ENCODE measurements at regions not wholly inside any gene's neighbourhood (a gene's known extent, or its start where the extent isn't known, plus 50 kb on each side); places are given as distances from the start of the nearest gene placed in this dataset.

DNA sequence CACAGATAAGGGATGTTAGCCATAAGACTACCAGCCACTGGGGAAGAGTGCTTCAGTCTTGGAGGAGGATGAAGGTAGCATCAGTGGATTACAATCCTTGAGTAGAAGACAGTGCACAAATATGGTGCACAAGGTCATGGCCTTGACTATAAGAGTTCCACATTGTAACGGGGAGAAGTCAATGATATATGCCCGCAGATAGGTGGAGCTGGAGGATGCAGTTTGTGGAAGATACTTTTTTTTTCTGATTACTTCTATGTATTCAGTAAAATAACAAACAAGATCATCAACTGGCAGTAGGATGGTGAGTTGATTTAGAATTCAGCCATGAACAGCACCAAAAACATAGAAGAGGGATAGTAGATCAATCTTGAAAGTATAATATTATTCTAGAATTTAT is 926.8 kb upstream of the MIR17HG start:
- intact Hi-C loops (cut with DNase I): no loop called here
- no peak for DNase-seq (ENCODE audit: low spot score)

DNA sequence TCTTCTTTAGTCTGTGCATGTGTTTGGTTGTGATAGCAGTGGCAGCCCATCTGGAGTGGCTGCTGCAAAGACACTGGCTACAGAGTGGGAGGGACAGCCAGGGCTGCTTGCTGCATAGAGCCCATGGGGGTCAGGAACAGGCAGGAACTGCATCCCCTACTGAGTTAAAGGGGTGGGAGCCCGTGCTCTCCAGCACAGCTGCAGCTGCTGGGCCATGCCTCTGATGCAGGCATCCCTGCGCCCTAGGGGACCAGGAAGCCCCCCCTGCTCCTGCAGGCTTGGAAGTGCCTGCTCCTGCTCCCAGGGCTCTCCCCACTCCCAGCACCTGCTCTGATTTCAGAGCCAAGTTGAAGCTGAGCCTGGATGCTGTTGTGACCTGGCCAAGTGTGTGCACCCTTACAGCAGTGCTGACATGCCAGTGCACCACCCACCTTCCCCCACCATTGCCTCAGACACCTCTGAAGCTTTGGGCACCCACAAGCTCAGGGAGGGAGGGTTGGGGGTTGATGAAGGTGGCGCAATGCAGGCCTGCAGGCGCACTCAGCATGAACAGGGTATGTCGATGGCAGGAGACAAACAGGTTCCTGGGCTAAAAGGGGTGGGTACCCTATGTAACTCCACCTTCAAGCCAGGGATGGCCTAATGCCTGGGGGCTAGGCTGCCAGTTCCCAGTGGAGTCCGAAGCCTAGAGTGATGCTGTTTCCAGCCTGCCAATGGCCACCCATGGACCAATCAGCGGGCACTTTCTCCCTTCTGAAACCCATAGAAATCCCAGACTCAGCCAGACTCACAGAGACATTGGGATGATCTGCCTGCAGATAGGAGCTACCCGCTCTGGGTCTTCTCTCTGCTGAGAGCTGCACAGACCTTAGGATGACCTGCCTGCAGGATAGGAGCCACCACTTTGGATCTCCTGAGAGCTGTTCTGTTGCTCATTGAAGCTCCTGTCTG is 919.9 kb upstream of the MIR17HG start:
- DNase-seq (ENCODE audit: low spot score): no peak
- intact Hi-C loops (cut with DNase I): no loop called here

DNA sequence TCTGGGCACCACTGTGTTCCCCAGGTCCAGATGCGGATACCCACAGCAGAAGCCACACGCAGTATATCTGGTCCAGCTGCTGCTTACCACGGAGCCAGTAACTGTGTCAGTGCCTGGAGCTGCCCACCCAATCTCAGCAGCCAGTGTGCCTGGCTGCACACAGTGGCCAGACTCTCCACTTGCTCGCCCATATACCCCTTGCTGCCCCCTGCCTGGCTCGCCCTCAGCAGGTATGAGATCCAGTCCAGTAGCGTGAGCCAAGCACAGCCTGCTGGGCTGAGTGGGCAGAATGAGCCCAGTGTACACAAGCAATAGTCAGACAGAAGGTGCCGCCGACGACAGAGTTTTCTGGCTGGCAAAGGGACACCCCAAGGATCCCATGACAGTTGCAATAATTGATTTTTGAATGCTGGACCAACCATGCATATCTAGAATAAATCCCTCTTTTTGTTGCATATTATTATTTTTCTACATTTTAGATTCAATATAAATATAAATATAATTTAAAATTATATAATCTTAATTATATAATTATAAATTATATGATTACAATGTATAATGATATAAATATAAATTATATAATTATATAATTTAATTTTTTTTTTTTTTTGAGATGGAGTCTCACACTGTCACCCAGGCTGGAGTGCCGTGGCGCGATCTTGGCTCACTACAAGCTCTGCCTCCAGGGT is 918.8 kb upstream of the MIR17HG start:
- no peak for DNase-seq (ENCODE audit: low spot score)
- intact Hi-C loops (cut with DNase I): no loop called here

DNA sequence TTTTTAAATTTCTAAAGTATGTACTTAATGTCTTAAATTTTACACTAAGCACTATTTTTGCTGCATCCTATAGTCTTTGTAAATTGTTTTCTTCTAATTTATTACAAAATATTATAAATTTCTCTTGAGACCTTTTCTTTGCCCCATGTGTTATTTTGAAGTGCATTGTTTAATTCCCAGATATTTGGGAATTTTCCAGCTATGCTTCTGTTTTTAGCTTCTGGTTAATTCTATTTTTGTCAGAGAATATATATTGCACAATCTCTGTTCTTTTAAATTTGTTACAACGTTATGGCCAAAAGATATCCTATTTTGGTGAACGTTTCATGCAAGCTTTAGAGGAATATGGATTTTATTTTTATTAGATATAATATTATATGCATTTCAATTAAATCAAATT is 917.4 kb upstream of the MIR17HG start:
- intact Hi-C loops (cut with DNase I): no loop called here

DNA sequence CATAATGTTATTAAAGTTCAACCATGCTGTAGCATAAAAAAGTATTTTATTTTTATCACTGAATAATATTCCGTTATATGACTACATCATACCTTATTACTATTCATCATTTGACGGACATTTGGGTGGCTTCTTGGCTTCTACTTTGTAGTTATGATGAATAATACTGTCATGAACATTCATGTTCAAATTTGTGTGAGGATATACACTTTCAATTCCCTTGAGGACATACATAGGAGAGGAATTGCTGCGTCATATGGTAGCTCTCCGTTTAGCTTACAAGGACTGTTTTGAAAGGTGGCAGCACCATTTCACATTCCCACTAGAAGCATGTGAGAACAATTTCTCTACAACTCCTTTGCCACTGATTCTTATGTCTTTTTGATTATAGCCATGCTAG is 910.8 kb upstream of the MIR17HG start:
- intact Hi-C loops (cut with DNase I): no loop called here
- DNase-seq (ENCODE audit: low spot score): no peak

More for the DNA sequence above, 917.4 kb upstream of the MIR17HG start:
- no peak for DNase-seq (ENCODE audit: low spot score)

DNA sequence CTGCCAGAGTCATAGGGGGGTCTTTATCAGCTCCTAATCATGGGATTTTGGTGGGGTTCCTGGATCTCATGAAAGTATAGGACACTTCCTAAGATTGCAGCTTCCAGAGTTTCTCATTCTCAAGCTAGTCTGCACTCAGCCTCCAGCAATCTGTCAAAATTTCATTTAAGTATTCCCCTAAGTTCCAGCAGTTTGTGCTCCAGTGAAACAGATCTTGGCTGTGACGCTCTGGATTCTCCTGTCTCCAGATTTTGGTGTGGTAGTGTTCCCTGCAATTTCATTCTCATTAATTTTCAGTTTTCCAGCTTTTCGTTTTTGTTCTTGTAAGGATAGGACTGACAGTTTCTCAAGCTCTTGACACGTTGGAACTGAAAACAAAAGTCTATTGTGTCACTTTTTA is 908.9 kb upstream of the MIR17HG start:
- DNase-seq (ENCODE audit: low spot score): no peak
- intact Hi-C loops (cut with DNase I): no loop called here

DNA sequence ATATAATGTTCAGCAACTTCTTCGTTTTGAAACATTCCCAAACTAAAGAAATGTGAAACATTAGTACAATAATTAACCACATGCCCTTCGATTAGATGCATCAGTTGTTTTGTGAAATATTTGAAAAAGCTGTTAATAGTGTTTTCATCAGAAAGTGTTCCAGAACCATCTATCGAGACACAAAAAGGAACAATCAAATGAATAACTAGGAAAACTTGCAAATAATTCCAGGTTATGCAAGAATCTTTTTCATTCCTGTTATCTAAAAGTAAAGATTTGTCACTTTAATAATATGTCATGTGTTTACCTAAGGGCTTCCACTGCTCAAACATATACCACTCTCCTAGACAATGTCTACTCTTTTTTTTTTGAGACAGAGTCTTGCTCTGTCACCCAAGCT is 904.2 kb upstream of the MIR17HG start:
- intact Hi-C loops (cut with DNase I): no loop called here
- no peak for DNase-seq (ENCODE audit: low spot score)

DNA sequence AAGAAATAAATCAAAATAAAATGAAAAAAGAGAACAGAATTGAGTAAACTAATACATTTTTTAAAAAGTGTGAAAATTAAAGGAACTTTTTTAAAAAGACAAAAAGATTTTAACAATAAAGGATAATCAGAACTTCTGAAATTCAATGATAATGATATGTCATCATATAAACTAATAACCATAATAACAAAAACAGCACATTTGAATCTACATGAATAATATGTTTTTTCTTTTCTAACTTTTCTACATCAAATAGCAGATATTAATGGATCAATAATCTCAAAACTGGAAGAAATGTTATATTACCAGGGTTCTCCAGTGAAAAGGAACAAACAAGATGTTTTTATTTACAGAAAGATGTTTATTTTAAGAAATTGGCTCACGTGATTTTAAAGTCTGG is 903.3 kb upstream of the MIR17HG start:
- DNase-seq (ENCODE audit: low spot score): no peak
- intact Hi-C loops (cut with DNase I): no loop called here

DNA sequence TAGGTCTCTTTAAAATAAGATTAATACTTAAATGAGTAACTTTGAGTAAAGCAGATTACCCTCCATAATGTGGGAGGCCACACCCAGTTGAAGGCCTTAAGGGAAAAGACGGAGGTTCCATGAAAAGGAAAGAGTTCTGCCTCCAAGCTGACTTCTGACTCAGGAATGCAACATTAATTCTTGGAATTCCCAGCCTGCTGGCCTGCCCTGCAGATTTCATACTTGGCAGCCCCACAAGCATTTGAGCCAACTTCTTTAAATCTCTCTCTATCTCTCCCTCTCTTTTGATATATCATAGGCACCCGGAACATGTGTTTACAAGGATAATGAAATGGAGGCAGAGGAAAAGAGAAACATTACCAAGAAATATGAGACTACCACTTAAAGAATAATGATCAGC is 902.3 kb upstream of the MIR17HG start:
- intact Hi-C loops (cut with DNase I): no loop called here
- DNase-seq (ENCODE audit: low spot score): no peak

DNA sequence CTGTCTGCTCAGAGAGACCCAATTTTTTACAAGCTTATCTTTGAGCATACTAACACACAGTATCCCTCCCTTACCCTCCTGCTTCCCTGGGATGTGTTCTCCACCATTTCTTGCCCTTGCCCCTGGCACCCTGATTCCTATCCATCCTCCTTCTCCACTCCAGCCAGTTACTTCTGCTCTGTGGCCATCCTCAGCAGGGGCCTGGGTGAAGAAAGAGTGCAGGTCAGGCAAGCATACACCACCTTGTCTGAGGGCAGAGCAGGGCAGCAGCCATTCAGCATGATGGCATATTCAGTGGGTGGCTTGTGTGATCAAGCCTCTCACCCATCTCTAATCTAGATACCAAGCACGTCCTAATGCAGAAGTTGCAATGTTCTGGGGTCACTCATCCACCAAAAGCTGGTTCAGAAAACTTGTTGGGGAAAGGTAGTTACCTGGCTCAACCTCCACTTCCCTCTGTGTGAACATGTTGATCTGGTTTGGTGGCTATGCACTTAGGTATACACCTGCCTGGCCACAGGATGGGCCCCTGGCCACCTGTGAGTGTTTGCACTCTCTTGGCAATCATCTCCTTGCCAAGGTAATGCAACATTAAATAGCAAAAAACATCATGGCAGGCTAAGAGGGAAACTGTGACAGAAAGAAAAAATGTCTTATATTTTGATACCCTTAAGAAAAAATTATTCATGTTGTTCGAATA is 900.3 kb upstream of the MIR17HG start:
- intact Hi-C loops (cut with DNase I): no loop called here
- no peak for DNase-seq (ENCODE audit: low spot score)

DNA sequence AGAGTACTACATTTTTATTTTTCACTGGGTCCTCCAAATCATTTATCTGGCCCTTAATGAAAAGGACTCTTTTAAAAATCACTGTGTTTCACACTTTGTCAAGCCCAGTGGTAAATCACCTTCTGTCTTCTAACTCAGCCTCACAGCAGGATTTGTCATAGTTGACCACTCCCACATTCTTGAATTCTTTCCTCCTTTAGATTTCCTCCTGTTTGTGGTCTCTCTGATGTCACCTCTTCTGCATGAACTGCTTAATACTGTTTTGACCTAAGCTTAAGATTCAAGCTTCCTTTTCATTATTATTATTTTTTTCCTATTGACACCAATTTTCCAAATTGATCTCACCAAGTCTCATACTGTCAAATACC is 899.8 kb upstream of the MIR17HG start:
- DNase-seq (ENCODE audit: low spot score): no peak
- intact Hi-C loops (cut with DNase I): no loop called here

DNA sequence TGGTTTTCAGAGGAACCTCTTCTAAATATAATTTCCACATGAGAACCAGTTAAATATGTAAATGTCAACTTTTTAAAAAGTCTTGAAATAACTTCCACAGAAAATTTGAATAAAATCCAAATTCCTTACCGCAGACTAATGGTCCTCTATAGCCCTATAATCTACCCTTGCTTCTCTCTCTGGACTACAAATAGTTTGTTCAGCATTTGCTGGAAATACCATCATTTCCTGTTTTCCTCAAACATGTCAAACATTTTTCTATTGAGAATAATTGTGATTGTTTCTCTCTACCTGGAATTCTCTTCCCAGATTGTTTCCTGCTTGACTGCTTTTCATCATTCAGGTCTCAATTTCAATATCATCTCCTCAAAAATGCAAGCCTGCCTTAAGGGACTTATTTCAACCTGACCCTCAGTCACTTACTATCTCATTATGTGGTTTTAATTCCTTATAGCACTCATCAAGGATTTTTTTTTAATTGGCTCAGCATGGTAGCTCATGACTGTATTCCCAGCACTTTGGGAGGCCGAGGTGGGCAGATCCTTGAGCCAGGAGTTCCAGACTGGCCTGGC is 898.9 kb upstream of the MIR17HG start:
- intact Hi-C loops (cut with DNase I): no loop called here
- no peak for DNase-seq (ENCODE audit: low spot score)

DNA sequence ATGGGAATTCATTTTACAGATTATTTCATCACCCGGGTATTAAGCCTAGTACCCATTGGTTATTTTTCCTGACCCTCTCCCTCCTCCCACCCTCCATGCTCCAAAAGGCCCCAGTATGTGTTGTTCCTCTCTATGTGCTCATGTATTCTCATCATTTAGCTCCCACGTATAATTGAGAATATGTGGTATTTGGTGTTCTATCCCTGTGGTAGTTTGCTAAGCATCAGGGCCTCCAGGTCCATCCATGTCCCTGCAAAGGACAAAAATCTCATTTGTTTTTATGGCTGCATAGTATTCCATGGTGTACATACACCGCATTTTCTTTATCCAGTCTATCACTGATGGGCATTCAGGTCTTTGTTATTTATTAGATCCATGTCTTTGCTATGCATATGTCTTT is 894.1 kb upstream of the MIR17HG start:
- intact Hi-C loops (cut with DNase I): no loop called here
- no peak for DNase-seq (ENCODE audit: low spot score)

DNA sequence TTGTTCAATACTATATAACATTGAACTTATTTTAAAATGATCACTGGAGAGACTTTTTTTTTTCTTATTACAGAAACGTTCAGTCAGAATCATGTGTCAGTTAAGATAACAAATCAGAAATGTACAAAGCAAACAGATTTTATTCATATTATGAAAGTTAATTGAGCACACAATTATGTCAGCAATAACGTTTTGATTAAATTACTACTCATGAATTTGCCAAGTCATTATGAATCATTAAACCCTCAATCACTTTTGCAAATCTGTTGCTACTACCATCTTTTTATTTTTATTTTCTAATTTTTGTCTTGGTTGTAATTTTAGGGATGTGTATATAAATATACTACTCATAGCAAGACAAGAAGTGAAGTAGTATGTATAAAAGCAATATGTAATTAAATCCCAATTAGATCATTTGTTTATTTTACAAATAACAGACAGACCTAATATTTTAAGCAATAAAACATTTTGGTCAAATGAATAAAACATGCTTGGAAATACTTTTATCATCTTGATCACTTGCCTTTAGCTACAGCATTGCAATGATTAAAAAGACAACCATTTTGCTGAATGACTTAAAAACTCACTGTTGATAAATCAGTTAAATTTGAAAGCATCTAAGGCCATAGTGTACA is 893.4 kb upstream of the MIR17HG start:
- DNase-seq (ENCODE audit: low spot score): no peak
- intact Hi-C loops (cut with DNase I): no loop called here

DNA sequence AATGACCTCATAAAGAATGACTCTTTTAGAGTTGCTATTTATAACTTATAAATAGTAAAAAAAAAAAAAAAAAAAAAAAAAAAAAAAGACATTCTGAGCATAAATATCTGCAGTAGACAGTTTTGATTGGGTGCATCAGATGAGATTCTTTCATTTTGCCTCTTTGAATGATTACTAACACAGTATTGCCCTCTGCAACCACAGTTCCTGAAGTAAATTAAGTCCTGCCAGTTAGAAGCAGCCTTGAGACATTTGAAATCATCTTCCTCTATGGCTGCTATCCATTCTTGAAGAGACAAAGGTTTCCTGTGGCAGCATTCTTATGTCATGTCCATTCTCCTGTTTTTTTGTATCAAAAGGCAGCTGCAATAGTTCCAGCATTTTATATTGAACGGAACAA is 892.4 kb upstream of the MIR17HG start:
- intact Hi-C loops (cut with DNase I): no loop called here
- DNase-seq (ENCODE audit: low spot score): no peak

DNA sequence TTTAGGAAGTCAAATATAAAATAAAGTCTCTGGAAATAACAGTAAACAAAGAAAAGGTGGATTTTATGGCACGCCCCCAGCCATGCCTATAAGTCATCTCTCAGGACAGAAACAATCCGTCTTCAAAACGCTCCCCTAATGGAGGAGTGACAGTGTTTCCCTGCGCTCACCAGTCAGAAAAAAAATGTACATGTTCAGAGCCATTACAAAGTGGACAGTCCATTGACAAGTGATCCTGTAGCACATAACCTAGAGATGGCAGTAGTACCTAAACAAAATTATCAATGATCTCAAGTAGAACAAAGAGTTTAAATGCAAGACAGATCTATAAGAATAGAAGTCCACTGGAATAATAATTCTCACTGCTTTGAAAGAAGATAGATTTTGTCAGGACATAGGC is 891.7 kb upstream of the MIR17HG start:
- DNase-seq (ENCODE audit: low spot score): no peak
- intact Hi-C loops (cut with DNase I): no loop called here

DNA sequence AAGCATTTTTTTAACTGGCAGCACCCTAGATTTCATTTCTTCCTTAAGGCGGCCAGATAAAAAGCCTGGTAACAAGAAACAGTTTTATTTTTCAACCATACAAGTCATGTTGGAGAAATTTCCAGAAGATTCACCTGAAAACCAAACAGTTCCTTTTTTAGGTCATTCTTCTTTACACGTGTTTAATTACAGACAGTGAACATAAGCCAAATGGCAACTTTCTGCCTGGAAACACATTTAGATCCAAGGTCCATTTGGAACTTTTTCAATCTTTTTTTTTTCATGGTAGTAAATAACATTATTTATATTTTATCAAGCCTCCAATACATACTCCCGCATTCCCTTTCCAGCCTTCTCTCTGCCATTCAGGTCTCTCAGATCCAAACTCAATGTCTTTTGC is 886.1 kb upstream of the MIR17HG start:
- DNase-seq (ENCODE audit: low spot score): no peak
- intact Hi-C loops (cut with DNase I): no loop called here

DNA sequence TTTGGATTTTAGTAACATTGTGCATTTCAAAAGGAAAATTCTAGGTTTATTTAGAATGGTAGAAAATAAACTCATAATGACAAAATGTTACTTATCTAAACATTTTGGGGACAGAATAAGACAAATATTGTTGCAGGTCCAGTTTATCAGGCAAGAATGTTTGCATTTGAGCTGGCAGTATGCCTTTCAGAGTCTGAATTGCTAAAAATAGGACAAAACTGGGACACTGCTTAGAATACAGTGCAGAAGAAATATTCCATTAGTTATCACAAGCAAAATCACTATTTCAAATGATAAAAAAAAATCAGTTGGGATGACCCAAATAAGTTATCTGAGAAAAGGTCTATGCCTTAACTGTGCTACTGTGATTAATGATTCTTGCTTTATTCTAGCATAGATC is 870.3 kb upstream of the MIR17HG start:
- DNase-seq (ENCODE audit: low spot score): no peak
- intact Hi-C loops (cut with DNase I): no loop called here

DNA sequence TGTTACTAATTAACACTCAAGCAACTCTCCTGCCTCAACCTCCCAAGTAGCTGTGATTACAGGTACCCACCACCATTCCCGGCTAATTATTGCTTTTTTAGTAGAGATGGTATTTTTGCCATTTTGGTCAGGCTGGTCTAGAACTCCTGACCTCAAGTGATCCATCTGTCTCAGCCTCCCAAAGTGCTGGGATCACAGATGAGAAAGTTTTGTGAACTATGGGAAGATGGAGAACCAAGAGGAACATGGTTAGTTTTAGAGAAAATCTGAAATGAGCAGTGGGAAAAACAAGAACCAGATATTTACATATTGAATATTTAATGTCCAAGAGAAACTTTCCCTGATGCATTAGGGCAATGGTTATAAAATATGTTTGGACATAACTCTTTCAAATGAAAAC is 863.6 kb upstream of the MIR17HG start:
- intact Hi-C loops (cut with DNase I): no loop called here
- DNase-seq (ENCODE audit: low spot score): no peak

DNA sequence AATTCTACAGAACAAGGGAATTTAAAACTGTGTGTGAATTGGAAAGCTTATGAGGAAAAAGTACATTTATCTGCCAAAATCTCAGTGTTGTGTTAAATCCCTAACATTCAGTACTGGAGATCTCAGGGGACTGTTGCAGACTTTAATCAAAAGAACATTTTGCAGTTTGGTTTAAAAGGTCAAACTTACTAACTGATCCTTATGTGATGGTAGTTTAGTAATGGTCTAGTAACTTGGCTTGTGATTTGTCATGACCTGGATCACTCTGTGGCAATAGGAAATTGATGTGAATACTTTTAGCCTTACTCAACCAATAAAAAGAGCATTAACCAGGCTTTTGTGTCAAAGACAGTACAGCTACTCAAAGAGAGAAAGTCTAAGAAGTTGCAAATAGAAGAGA is 862.1 kb upstream of the MIR17HG start:
- DNase-seq (ENCODE audit: low spot score): no peak
- intact Hi-C loops (cut with DNase I): no loop called here

Data from posterior vena cava (tissue), 2 donors.